OCI-LY1 (cell line): ENCODE measurements at regions not wholly inside any gene's neighbourhood (a gene's known extent, or its start where the extent isn't known, plus 50 kb on each side); places are given as distances from the start of the nearest gene placed in this dataset.

Experiments used
- H2AFZ ChIP-seq: fragments of 200-600 bp; sonication (generic), shearing (Covaris generic); 2 replicates; pipeline ENCODE4 v1.6.0; 2014; ENCODE audit warnings: antibody characterized with exemption, mild to moderate bottlenecking, low read length
- H3F3A ChIP-seq: fragments of 200-600 bp; sonication (generic), shearing (Covaris generic); 2 replicates; pipeline ENCODE4 v1.6.0; 2014; ENCODE audit warnings: mild to moderate bottlenecking, antibody characterized with exemption, low read length, moderate library complexity; ENCODE audit not compliant: insufficient read depth
- H3K27ac ChIP-seq: fragments of 200-600 bp; sonication (generic); 2 replicates; pipeline ENCODE4 v1.5.1; 2014; ENCODE audit warnings: low read length, mixed run types, mild to moderate bottlenecking, low read depth; ENCODE audit not compliant: poor library complexity, severe bottlenecking
- H3K27me3 ChIP-seq: fragments of 200-600 bp; sonication (generic); 2 replicates; pipeline ENCODE4 v1.6.0; 2014; ENCODE audit warnings: antibody characterized with exemption, mild to moderate bottlenecking, low read length, moderate library complexity; ENCODE audit not compliant: insufficient read depth
- H3K36me3 ChIP-seq: fragments of 200-600 bp; sonication (generic); 2 replicates; pipeline ENCODE4 v1.6.1; 2014; ENCODE audit warnings: mild to moderate bottlenecking, antibody characterized with exemption, low read length, moderate library complexity, mixed read lengths; ENCODE audit not compliant: insufficient read depth
- H3K4me1 ChIP-seq: fragments of 200-600 bp; sonication (generic); 2 replicates; pipeline ENCODE4 v1.5.1; 2014; ENCODE audit warnings: mild to moderate bottlenecking, low read length, moderate library complexity; ENCODE audit not compliant: insufficient read depth, severe bottlenecking
- H3K4me2 ChIP-seq: fragments of 200-600 bp; sonication (generic), shearing (Covaris generic); 2 replicates; pipeline ENCODE4 v1.6.1; 2014; ENCODE audit warnings: low read length
- H3K4me3 ChIP-seq: fragments of 200-600 bp; sonication (generic); 2 replicates; pipeline ENCODE4 v1.5.1; 2014; ENCODE audit warnings: low read length, low read depth, mild to moderate bottlenecking, mixed read lengths; ENCODE audit not compliant: poor library complexity, severe bottlenecking
- H3K79me2 ChIP-seq: fragments of 200-600 bp; shearing (Covaris generic); 2 replicates; pipeline ENCODE4 v1.6.1; 2016; ENCODE audit warnings: mixed run types, low read length, mixed read lengths; ENCODE audit not compliant: insufficient read depth
- H3K9ac ChIP-seq: fragments of 200-600 bp; sonication (generic), shearing (Covaris generic); 2 replicates; pipeline ENCODE4 v1.6.1; 2014; ENCODE audit warnings: mild to moderate bottlenecking, low read length, mixed read lengths
- H3K9me2 ChIP-seq: fragments of 200-600 bp; sonication (generic), shearing (Covaris generic); 2 replicates; pipeline ENCODE4 v1.6.1; 2014; ENCODE audit warnings: low read depth, mild to moderate bottlenecking, low read length, mixed read lengths
- H3K9me3 ChIP-seq: fragments of 200-600 bp; shearing (Covaris generic); 2 replicates; pipeline ENCODE4 v1.6.1; 2014; ENCODE audit warnings: low read length, mixed read lengths
- H4K20me1 ChIP-seq: fragments of 200-600 bp; sonication (generic), shearing (Covaris generic); 2 replicates; pipeline ENCODE4 v1.6.0; 2016; ENCODE audit warnings: mild to moderate bottlenecking, low read length; ENCODE audit not compliant: insufficient read depth
- EZH2 ChIP-seq: fragments of 200-600 bp; sonication (generic), shearing (Covaris generic); IDR thresholded peaks from 2 replicates; pipeline ENCODE4 v1.8.0; 2017; ENCODE audit warnings: borderline replicate concordance, mixed run types, mild to moderate bottlenecking, antibody characterized with exemption, low read length, moderate library complexity, mixed read lengths
- TF ChIP-seq, protein P1 (sequence below): fragments of 200-600 bp; sonication (generic), shearing (Covaris generic); IDR thresholded peaks from 2 replicates; pipeline ENCODE4 v1.5.1; 2017; ENCODE audit warnings: mild to moderate bottlenecking, antibody characterized with exemption, low read length, moderate library complexity, mixed read lengths

DNA sequence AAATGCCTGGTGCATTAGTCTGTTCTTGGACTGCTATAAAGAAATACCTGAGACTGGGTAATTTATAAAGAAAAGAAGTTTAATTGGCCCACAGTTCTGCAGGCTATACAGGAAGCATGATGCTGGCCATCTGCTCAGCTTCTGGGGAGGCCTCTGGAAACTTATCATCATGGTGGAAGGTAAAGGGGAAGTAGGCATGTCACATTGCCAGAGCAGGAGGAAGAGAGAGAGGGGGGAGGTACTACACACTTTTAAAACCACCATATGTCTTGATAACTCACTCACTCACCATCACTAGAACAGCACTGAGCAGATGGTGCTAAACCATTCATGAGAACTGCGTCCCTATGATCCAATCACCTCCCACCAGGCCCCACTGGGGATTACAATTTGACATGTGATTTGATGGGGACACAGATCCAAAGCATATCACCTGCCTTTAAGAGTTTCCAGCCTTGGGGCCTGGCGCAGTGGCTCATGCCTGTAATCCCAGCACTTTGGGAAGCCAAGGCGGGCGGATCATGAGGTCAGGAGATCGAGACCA is 219.0 kb downstream of the KATNAL1 start:
- no peaks in the 10 kb centered on the region for H3F3A ChIP-seq
- no peaks in the 10 kb centered on the region for H3K27me3 ChIP-seq
- no peaks in the 10 kb centered on the region for H3K9me2 ChIP-seq
- H3K27ac ChIP-seq: no peak overlapping the region
- H2AFZ ChIP-seq: no peak overlapping the region
- H4K20me1 ChIP-seq: no peaks in the 10 kb centered on the region
- H3K9ac ChIP-seq: no peak overlapping the region
- no peak overlapping the region for H3K4me3 ChIP-seq
- no peaks in the 10 kb centered on the region for H3K4me1 ChIP-seq
- no peaks in the 10 kb centered on the region for H3K36me3 ChIP-seq
- H3K4me2 ChIP-seq: no peak overlapping the region
- no peaks in the 10 kb centered on the region for H3K79me2 ChIP-seq
- TF ChIP-seq, protein P1, sequence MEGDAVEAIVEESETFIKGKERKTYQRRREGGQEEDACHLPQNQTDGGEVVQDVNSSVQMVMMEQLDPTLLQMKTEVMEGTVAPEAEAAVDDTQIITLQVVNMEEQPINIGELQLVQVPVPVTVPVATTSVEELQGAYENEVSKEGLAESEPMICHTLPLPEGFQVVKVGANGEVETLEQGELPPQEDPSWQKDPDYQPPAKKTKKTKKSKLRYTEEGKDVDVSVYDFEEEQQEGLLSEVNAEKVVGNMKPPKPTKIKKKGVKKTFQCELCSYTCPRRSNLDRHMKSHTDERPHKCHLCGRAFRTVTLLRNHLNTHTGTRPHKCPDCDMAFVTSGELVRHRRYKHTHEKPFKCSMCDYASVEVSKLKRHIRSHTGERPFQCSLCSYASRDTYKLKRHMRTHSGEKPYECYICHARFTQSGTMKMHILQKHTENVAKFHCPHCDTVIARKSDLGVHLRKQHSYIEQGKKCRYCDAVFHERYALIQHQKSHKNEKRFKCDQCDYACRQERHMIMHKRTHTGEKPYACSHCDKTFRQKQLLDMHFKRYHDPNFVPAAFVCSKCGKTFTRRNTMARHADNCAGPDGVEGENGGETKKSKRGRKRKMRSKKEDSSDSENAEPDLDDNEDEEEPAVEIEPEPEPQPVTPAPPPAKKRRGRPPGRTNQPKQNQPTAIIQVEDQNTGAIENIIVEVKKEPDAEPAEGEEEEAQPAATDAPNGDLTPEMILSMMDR: no peak
- TF ChIP-seq EZH2: no peak
- 0 out of 2 replicates have a peak, but pooled peaks cover 4% of the 10 kb centered on the region for H3K9me3 ChIP-seq

DNA sequence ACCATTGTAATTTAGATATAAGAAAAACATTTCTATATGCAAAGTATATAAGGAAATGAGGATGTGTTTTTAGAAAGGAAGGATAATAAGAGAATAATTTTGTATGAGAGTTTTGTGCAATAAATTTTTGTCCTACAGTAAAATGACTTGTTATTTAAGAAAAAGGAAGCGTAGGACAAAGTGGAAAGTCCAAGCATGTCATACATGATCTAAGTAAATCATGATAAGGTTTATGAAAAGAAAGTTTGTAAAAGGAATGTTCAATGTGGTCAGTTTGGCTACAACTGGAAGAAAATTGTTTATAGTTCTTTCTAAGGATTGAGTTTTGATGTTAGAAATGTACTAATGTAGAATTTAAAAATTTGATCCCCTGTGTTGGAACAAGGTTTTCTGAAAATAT is 222.3 kb downstream of the KATNAL1 start:
- Histone ChIP-seq H3K79me2 (no peaks in the 10 kb centered on the region), H3K9me2 (no peaks in the 10 kb centered on the region), H3K9me3 (0 out of 2 replicates have a peak, but pooled peaks cover 4% of the 10 kb centered on the region), H2AFZ (no peak overlapping the region), H3K4me1 (no peaks in the 10 kb centered on the region), H3K9ac (no peak overlapping the region), H3K4me2 (no peak overlapping the region), H3K4me3 (no peak overlapping the region), H3K27me3 (no peaks in the 10 kb centered on the region), H3F3A (no peaks in the 10 kb centered on the region), H3K36me3 (no peaks in the 10 kb centered on the region), H3K27ac (no peak overlapping the region), H4K20me1 (no peaks in the 10 kb centered on the region)
- no peak for TF ChIP-seq EZH2
- TF ChIP-seq, protein P1: no peak

DNA sequence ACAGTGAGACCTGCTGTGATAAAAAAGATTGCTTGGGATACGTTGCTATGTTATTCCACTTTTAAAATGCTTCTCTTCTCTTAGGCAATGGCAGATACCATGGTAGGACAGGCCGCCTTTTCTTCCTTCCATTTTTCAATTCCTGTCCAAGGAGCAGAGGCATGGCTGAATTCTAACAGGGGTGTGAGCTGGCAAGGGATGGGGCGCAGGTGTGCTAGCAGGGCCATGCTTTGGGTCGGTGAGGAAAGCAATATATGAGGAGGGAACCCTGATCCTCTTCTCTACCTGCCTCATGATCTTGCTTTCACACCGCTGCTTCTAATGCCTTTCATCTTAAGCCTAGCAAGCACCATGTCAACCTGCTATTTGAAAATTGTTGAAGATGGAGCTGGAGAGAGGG is 225.0 kb downstream of the KATNAL1 start:
- no peaks in the 10 kb centered on the region for H3K79me2 ChIP-seq
- no peak overlapping the region for H3K4me2 ChIP-seq
- H3K27ac ChIP-seq: no peak overlapping the region
- H3K36me3 ChIP-seq: no peaks in the 10 kb centered on the region
- no peak overlapping the region for H2AFZ ChIP-seq
- no peak overlapping the region for H3K9ac ChIP-seq
- peaks cover 4% of the 10 kb centered on the region; the same call in 1 of the 2 replicates for H3K27me3 ChIP-seq
- H3K4me3 ChIP-seq: no peak overlapping the region
- H3K9me3 ChIP-seq: 0 out of 2 replicates have a peak, but pooled peaks cover 4% of the 10 kb centered on the region
- no peaks in the 10 kb centered on the region for H3K4me1 ChIP-seq
- H3K9me2 ChIP-seq: no peaks in the 10 kb centered on the region
- H3F3A ChIP-seq: no peaks in the 10 kb centered on the region
- TF ChIP-seq, protein P1: no peak
- TF ChIP-seq EZH2: no peak
- no peaks in the 10 kb centered on the region for H4K20me1 ChIP-seq
